ENCODE measurements at regions not wholly inside any gene's neighbourhood (a gene's known extent, or its start where the extent isn't known, plus 50 kb on each side); places are given as distances from the start of the nearest gene placed in this dataset.
"Not testable (repeated sequence)": the region's sequence is repeated elsewhere in the genome, so short reads cannot be mapped to it uniquely, and the experiment has no call there.

DNA sequence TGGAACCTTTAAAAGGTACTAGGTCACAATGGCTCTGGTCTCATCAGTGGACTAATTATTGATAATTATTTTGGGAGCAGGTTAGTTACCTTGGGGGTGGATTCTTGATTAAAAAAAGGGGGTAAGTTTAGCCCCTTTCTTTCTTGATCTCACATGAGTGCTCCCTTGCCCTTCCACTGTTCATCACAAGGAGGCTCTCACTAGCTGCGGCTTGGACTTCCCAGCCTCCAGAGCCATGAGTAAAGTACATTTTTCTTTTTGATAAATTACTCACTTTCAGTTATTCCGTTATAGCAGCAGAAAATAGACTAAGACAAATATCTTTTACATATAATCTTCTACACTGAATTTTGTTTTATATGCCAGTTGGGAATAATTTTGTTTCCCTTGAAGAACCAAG, 254.8 kb upstream of the DEPDC1 start:
- Histone ChIP-seq H3K27ac (no peak overlapping the region), H3K36me3 (no peaks in the 10 kb centered on the region), H3K27me3 (no peaks in the 10 kb centered on the region), H3K4me3 (no peak overlapping the region), H3K9me3 (no peaks in the 10 kb centered on the region), H3K4me1 (no peaks in the 10 kb centered on the region)
- TF ChIP-seq CTCF (IDR thresholded peaks at IDR 0.05) = no peak
- intact Hi-C loops (cut with DNase I) = no loop called here
- no peak for DNase-seq (ENCODE audit: low spot score in 2 of 2)

DNA sequence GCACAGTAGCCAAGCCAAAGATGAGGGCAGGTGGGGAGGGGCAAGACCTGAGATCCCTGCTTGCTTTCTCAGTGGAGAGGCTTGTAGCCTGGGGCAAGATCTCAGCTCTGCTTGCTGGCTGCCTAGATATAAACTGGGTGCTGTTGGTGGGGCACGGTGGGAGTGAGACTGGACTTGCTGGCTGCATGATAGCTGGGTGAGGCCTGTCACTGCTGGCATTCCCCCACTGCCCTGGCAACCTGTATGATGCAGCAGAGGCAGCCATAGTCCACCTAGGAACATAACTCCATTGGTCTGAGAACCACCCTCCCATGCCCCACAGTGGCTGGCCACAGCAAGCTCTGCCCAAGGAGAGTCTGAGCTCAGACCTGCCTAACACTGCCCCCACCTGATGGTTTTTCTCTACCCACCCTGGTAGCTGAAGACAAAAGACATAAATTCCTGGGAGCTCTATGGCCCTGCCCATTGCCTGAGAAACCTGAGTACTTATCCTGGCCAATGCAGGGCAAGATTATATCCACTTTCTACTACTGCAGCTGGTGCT, 261.9 kb upstream of the DEPDC1 start:
- DNase-seq (ENCODE audit: low spot score in 2 of 2) = no peak
- H3K9me3 ChIP-seq = peaks cover 0 to 9% of the 10 kb centered on the region in 2 donors
- intact Hi-C loops (cut with DNase I) = no loop called here
- H3K27me3 ChIP-seq = no peaks in the 10 kb centered on the region
- no peak overlapping the region for H3K4me3 ChIP-seq
- no peak overlapping the region for H3K27ac ChIP-seq
- TF ChIP-seq CTCF (IDR thresholded peaks at IDR 0.05) = no peak
- no peaks in the 10 kb centered on the region for H3K4me1 ChIP-seq
- H3K36me3 ChIP-seq = no peaks in the 10 kb centered on the region

DNA sequence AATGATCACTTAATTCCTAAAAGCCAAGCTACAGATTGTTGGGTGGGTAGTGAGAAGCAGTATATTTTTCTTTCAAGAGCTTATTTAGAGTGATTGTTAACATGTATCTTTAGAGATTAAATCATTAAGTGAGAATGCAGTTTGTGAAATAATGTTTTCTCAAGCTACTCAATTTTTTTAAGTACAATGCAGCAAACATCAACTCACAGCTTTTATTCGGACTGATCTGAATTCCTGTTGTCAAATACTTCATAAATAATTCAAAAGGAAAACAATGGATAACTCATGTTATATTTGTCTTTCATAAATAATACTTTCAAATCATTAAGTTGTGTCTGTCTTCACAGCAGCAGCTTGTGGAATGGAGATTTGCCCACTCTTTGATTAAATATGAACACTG, 271.1 kb upstream of the DEPDC1 start:
- H3K27ac ChIP-seq = no peak overlapping the region
- DNase-seq (ENCODE audit: low spot score in 2 of 2) = no peak
- no peaks in the 10 kb centered on the region for H3K27me3 ChIP-seq
- H3K4me3 ChIP-seq = no peak overlapping the region
- no peaks in the 10 kb centered on the region for H3K4me1 ChIP-seq
- no peaks in the 10 kb centered on the region for H3K36me3 ChIP-seq
- H3K9me3 ChIP-seq = peaks cover 5 to 16% of the 10 kb centered on the region in 2 donors
- no peak for TF ChIP-seq CTCF (IDR thresholded peaks at IDR 0.05)
- intact Hi-C loops (cut with DNase I) = no loop called here

DNA sequence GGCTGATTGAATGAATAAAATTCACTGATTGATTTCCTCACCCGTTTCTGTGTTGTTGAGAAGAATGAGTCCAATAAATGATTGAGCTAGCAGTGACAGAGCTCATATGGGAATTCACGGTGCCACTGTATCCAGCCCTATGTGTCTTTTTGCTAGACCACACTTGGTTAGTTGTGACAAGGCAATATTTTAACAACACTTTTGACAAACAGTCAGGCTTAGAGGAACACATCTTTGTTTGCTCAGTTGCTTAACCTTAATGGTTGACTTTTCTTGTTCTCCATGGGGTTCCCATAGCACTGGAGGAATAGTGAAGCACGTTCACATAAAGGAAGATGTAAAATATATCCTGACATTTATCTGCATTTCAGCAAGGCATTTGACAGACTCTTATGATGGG, 273.9 kb upstream of the DEPDC1 start:
- Histone ChIP-seq H3K36me3 (no peaks in the 10 kb centered on the region), H3K4me3 (no peak overlapping the region), H3K27ac (no peak overlapping the region), H3K4me1 (no peaks in the 10 kb centered on the region), H3K9me3 (peaks cover 0 to 7% of the 10 kb centered on the region in 2 donors), H3K27me3 (no peaks in the 10 kb centered on the region)
- no peak for DNase-seq (ENCODE audit: low spot score in 2 of 2)
- no peak for TF ChIP-seq CTCF (IDR thresholded peaks at IDR 0.05)
- intact Hi-C loops (cut with DNase I) = no loop called here

GRCh38 chr1:68777851-68778250, 281.0 kb upstream of the DEPDC1 start:
- TF ChIP-seq CTCF (IDR thresholded peaks at IDR 0.05) = no peak
- no peak for DNase-seq (ENCODE audit: low spot score in 2 of 2)
- peaks cover 0 to 6% of the 10 kb centered on the region in 2 donors for H3K9me3 ChIP-seq
- H3K36me3 ChIP-seq = no peaks in the 10 kb centered on the region
- no peak overlapping the region for H3K4me3 ChIP-seq
- H3K27me3 ChIP-seq = no peaks in the 10 kb centered on the region
- no peaks in the 10 kb centered on the region for H3K4me1 ChIP-seq
- H3K27ac ChIP-seq = no peak overlapping the region
- intact Hi-C loops (cut with DNase I) = no loop called here

DNA sequence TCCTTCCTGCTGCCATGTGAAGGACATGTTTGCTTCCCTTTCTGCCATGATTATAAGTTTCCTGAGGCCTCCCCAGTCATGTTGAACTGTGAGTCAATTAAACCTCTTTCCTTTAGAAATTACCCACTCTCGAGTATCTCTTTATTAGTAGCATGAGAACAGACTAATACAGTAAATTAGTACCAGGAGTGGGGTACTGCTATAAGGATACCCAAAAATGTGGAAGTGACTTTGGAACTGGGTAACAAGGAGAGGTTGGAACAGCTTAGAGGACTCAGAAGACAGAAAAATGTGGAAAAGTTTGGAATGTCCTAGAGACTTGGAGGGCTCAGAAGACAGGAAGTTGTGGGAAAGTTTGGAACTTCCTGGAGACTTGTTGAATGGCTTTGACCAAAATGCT, 283.0 kb upstream of the DEPDC1 start:
- H3K9me3 ChIP-seq; H3K27ac ChIP-seq; H3K36me3 ChIP-seq; H3K27me3 ChIP-seq; H3K4me3 ChIP-seq; H3K4me1 ChIP-seq; intact Hi-C loops (cut with DNase I); DNase-seq (ENCODE audit: low spot score in 2 of 2): not testable (repeated sequence)

Data from ascending aorta (tissue), 2 donors.